ENCODE measurements at regions not wholly inside any gene's neighbourhood (a gene's known extent, or its start where the extent isn't known, plus 50 kb on each side); places are given as distances from the start of the nearest gene placed in this dataset.

DNA sequence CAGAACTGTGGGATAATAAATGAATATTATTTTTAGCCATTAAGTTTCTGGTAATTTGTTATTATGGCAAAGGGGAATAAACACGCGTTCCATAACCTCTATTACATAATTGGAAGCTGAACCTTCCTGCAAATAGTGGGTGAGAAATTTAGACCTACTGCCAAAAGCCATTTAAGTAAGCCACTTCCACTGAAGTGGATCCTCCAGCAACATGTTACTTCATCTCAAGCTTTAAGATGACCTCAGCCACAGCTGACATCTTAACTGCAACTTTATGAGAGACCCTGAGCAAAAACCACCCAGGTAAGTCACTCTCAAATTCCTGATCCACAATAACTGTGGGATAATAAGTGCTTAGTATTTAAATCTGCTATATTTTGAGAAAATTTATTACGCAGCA lies 1048.6 kb downstream of the FAM133A start:
- Histone ChIP-seq H3K4me3 (ENCODE audit: low read length) (no peak overlapping the region), H3K9me3 (ENCODE audit: insufficient read depth, low read depth, low read length) (no peaks in the 10 kb centered on the region), H3K27ac (ENCODE audit: low read length) (no peak overlapping the region), H3K9ac (ENCODE audit: low read depth, low read length) (no peak overlapping the region), H3K4me1 (ENCODE audit: insufficient read depth, low read length) (no peaks in the 10 kb centered on the region), H3K36me3 (ENCODE audit: insufficient read depth, low read depth, low read length) (no peaks in the 10 kb centered on the region), H3K27me3 (ENCODE audit: insufficient read depth, low read length) (no peaks in the 10 kb centered on the region)

DNA sequence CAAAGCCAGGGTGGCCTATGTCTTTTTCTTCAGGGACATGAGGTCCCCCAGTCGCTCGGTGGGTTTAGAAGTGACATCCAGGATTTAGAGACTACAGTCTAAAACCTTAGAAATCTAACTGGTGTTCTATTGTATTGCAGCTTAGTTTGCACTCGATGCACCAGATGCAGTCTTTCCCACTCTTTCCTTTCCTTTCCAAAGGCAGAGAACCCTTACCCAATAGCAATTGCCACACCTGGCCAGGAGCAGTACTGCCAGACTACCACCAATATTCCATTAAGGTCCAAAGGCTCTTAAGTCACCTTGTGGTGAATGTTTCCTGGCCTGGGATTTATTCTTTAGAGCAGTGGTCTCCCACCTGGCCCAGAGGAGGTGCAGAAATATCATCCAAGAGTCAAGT lies 1068.8 kb downstream of the FAM133A start:
- H3K27me3 ChIP-seq (ENCODE audit: insufficient read depth, low read length) = no peaks in the 10 kb centered on the region
- H3K36me3 ChIP-seq (ENCODE audit: insufficient read depth, low read depth, low read length) = no peaks in the 10 kb centered on the region
- no peak overlapping the region for H3K27ac ChIP-seq (ENCODE audit: low read length)
- no peaks in the 10 kb centered on the region for H3K9me3 ChIP-seq (ENCODE audit: insufficient read depth, low read depth, low read length)
- no peak overlapping the region for H3K4me3 ChIP-seq (ENCODE audit: low read length)
- no peaks in the 10 kb centered on the region for H3K4me1 ChIP-seq (ENCODE audit: insufficient read depth, low read length)
- H3K9ac ChIP-seq (ENCODE audit: low read depth, low read length) = no peak overlapping the region

DNA sequence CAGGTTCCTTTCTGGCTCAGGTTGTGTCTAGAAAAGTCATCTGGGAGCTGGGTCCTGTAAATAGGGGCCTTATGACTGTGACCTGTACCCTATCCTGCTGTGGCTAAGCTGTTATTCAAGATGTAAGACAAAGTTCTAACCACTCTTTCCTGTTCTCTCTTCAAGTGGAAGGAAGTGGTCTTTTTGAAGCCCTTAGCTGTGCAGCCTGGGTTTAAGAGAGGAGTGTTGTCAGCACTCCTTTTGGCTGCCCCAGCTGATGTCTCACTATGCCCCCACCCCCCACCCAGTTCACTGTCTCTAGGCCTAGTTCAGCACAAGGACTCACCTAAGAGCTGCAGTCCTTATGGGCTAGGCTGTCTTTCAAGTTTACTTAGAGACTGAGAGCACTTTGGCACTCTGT lies 1069.5 kb downstream of the FAM133A start:
- H3K4me1 ChIP-seq (ENCODE audit: insufficient read depth, low read length) = no peaks in the 10 kb centered on the region
- no peak overlapping the region for H3K4me3 ChIP-seq (ENCODE audit: low read length)
- H3K9me3 ChIP-seq (ENCODE audit: insufficient read depth, low read depth, low read length) = no peaks in the 10 kb centered on the region; the same call in 1 of the 2 replicates
- H3K27ac ChIP-seq (ENCODE audit: low read length) = no peak overlapping the region
- H3K36me3 ChIP-seq (ENCODE audit: insufficient read depth, low read depth, low read length) = no peaks in the 10 kb centered on the region
- no peak overlapping the region for H3K9ac ChIP-seq (ENCODE audit: low read depth, low read length)
- H3K27me3 ChIP-seq (ENCODE audit: insufficient read depth, low read length) = no peaks in the 10 kb centered on the region

DNA sequence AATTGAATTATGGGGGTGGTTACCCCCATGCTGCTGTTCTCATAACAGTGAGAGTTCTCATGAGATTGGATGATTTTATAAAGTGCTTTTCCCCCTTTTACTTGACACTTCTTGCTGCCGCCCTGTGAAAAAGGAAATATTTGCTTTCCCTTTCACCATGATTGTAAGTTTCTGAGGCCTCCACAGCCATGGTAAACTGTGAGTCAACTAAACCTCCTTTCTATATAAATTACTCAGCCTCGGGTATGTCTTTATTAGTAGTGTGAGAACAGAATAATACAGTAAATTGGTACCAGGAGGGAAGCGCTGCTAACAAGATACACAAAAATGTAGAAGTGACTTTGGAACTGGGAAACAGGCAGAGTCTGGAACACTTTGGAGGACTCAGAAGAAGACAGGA lies 1070.8 kb downstream of the FAM133A start:
- Histone ChIP-seq H3K9ac (ENCODE audit: low read depth, low read length) (no peak overlapping the region), H3K36me3 (ENCODE audit: insufficient read depth, low read depth, low read length) (no peaks in the 10 kb centered on the region), H3K9me3 (ENCODE audit: insufficient read depth, low read depth, low read length) (no peaks in the 10 kb centered on the region; the same call in 1 of the 2 replicates), H3K27me3 (ENCODE audit: insufficient read depth, low read length) (no peaks in the 10 kb centered on the region), H3K4me1 (ENCODE audit: insufficient read depth, low read length) (no peaks in the 10 kb centered on the region), H3K4me3 (ENCODE audit: low read length) (no peak overlapping the region), H3K27ac (ENCODE audit: low read length) (no peak overlapping the region)

DNA sequence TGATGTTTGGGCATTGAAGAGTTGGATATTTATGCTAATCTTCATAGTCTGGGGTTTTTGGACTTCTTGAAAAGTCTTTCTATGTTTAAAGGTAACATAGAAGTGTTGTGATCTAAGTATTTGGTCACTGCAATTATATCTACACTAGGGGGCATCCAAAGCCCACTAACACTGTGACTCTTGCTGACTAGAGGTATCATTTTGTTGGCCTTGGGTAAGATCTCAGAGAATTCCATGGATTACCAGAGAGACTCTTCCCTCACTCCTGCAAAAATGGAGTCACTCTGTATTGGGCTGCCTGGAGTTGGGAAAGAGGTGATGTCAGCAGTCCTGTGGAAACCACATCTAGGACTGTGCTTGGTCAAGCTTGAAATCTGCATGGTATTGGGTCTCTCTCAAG lies 1077.6 kb downstream of the FAM133A start:
- no peak overlapping the region for H3K9ac ChIP-seq (ENCODE audit: low read depth, low read length)
- H3K27ac ChIP-seq (ENCODE audit: low read length) = no peak overlapping the region
- H3K4me3 ChIP-seq (ENCODE audit: low read length) = no peak overlapping the region
- H3K27me3 ChIP-seq (ENCODE audit: insufficient read depth, low read length) = no peaks in the 10 kb centered on the region
- no peaks in the 10 kb centered on the region for H3K4me1 ChIP-seq (ENCODE audit: insufficient read depth, low read length)
- H3K9me3 ChIP-seq (ENCODE audit: insufficient read depth, low read depth, low read length) = no peaks in the 10 kb centered on the region; the same call in 1 of the 2 replicates
- H3K36me3 ChIP-seq (ENCODE audit: insufficient read depth, low read depth, low read length) = no peaks in the 10 kb centered on the region; the same call in 1 of the 2 replicates

DNA sequence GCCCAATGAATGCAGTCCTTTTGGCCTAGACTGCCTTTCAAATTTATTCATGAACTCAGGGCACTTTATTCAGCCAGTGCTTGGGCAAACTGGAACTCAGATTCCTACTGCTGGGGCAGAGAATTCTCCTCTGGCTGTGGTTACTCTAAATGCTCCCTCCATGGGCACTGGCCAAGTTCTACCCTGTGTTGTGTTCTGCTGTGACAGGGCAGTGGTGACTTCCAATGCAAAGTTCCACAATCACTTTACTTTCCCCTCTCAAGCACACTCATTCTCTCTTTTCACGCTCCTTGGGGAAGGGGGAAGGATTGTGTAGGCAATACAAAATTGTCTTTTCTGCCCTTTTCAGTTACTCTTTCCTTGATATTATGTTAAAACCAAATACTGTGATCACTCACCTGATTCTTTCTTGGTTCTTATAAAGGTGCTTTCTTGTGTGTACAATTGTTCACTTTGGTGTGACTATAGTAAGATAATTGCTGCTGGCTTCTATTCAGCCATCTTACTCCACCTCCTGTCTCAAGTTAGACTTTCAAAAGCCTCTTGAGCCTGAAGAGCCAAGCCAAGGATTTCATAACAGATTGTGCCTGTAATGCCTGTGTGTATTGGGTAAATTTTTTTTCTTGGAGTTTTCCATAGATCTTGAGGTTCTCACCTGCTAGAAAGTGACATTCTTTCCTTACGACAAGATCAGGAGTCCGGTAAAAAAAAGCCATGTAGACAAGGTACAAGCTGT lies 1078.6 kb downstream of the FAM133A start:
- no peaks in the 10 kb centered on the region for H3K4me1 ChIP-seq (ENCODE audit: insufficient read depth, low read length)
- no peak overlapping the region for H3K9ac ChIP-seq (ENCODE audit: low read depth, low read length)
- no peaks in the 10 kb centered on the region for H3K27me3 ChIP-seq (ENCODE audit: insufficient read depth, low read length)
- H3K36me3 ChIP-seq (ENCODE audit: insufficient read depth, low read depth, low read length) = no peaks in the 10 kb centered on the region; the same call in 1 of the 2 replicates
- no peak overlapping the region for H3K27ac ChIP-seq (ENCODE audit: low read length)
- H3K4me3 ChIP-seq (ENCODE audit: low read length) = no peak overlapping the region
- H3K9me3 ChIP-seq (ENCODE audit: insufficient read depth, low read depth, low read length) = no peaks in the 10 kb centered on the region; the same call in 1 of the 2 replicates

DNA sequence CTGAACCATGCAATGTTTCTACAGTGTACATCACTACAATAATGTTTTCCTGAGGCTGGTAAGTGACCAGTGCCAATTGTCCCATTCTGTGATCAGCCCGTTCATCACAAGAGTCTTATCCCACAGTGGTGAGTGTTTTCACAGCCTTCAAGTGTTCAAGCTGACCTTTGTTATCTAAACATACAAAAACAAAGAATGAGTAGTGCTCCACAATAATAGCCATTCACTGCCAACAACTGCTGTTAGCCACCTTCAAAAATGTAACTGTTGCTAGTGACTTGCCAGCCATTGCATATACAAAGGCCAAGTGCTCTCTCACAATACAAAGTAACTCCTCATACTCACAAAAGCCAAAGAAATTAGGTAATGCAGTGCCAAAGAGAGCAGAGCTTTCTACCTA lies 1084.1 kb downstream of the FAM133A start:
- H3K9me3 ChIP-seq (ENCODE audit: insufficient read depth, low read depth, low read length) = no peaks in the 10 kb centered on the region
- no peaks in the 10 kb centered on the region for H3K27me3 ChIP-seq (ENCODE audit: insufficient read depth, low read length)
- H3K4me1 ChIP-seq (ENCODE audit: insufficient read depth, low read length) = no peaks in the 10 kb centered on the region

DNA sequence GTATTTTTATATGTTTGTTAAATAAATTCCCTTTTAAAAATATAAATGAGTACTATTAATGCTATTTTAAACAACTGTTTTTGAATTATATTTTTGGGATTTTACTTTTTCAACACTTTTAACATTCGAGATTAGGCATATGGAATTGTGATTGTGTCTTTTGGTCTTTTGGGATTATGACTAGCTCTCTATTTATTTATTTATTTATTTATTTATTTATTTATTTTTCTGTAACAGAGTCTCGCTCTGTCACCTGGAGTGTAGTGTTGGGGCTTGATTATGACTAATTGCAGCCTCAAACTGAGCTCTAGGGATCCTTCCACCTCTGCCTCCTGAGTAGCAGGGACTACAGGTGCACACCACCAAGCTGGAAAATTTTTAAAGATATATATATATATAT lies 1101.6 kb downstream of the FAM133A start:
- H3K27ac ChIP-seq (ENCODE audit: low read length) = no peak overlapping the region
- no peak overlapping the region for H3K9ac ChIP-seq (ENCODE audit: low read depth, low read length)
- no peaks in the 10 kb centered on the region for H3K27me3 ChIP-seq (ENCODE audit: insufficient read depth, low read length)
- H3K36me3 ChIP-seq (ENCODE audit: insufficient read depth, low read depth, low read length) = no peaks in the 10 kb centered on the region
- no peaks in the 10 kb centered on the region for H3K4me1 ChIP-seq (ENCODE audit: insufficient read depth, low read length)
- H3K4me3 ChIP-seq (ENCODE audit: low read length) = no peak overlapping the region
- no peaks in the 10 kb centered on the region for H3K9me3 ChIP-seq (ENCODE audit: insufficient read depth, low read depth, low read length)

More for the DNA sequence above, 1084.1 kb downstream of the FAM133A start:
- Histone ChIP-seq H3K4me3 (ENCODE audit: low read length) (no peak overlapping the region), H3K27ac (ENCODE audit: low read length) (no peak overlapping the region), H3K36me3 (ENCODE audit: insufficient read depth, low read depth, low read length) (no peaks in the 10 kb centered on the region), H3K9ac (ENCODE audit: low read depth, low read length) (no peak overlapping the region)

DNA sequence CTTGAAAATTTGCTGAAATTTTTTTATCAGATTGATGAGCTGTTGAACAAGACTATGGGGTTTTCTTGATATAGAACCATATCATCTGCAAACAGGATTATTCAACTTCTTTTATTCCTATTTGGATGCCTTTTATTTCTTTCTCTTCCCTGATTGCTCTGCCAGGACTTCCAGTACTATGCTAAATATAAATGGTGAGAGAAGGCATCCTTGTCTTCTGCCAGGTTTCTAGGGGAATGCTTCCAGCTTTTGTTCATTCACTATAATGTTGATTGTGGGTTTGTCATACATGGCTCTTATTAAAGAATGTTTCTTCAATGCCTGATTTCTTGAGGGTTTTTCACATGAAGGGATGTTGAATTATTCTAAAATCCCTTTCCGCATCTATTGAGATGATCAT lies 1139.5 kb downstream of the FAM133A start:
- no peak overlapping the region for H3K4me3 ChIP-seq (ENCODE audit: low read length)
- no peak overlapping the region for H3K27ac ChIP-seq (ENCODE audit: low read length)
- no peaks in the 10 kb centered on the region for H3K27me3 ChIP-seq (ENCODE audit: insufficient read depth, low read length)
- H3K9ac ChIP-seq (ENCODE audit: low read depth, low read length) = no peak overlapping the region
- H3K4me1 ChIP-seq (ENCODE audit: insufficient read depth, low read length) = no peaks in the 10 kb centered on the region
- H3K36me3 ChIP-seq (ENCODE audit: insufficient read depth, low read depth, low read length) = no peaks in the 10 kb centered on the region
- H3K9me3 ChIP-seq (ENCODE audit: insufficient read depth, low read depth, low read length) = peaks cover 7% of the 10 kb centered on the region

DNA sequence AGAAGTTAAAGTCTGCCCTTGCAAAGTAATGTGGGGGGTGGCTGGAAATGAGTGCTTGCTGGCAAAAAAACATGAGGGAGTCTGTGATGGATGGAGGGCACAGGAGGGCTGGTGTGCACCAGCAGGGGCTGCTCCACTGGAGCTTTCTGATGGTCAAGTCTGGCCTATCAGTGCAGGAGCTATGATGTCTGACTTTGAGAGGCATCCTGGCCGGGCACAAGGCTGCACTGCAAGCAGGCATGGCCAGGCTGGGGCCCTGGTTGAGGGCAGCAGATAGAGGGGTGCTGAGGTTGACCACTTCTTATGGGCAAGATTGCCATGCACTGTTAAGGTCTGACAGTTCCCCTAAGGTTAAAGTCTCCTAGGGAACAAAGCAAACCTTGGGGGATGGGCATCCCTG lies 1140.2 kb downstream of the FAM133A start:
- H3K9ac ChIP-seq (ENCODE audit: low read depth, low read length) = no peak overlapping the region
- H3K9me3 ChIP-seq (ENCODE audit: insufficient read depth, low read depth, low read length) = peaks cover 7% of the 10 kb centered on the region
- H3K27ac ChIP-seq (ENCODE audit: low read length) = no peak overlapping the region
- no peaks in the 10 kb centered on the region for H3K4me1 ChIP-seq (ENCODE audit: insufficient read depth, low read length)
- no peaks in the 10 kb centered on the region for H3K36me3 ChIP-seq (ENCODE audit: insufficient read depth, low read depth, low read length)
- H3K27me3 ChIP-seq (ENCODE audit: insufficient read depth, low read length) = no peaks in the 10 kb centered on the region
- H3K4me3 ChIP-seq (ENCODE audit: low read length) = no peak overlapping the region

DNA sequence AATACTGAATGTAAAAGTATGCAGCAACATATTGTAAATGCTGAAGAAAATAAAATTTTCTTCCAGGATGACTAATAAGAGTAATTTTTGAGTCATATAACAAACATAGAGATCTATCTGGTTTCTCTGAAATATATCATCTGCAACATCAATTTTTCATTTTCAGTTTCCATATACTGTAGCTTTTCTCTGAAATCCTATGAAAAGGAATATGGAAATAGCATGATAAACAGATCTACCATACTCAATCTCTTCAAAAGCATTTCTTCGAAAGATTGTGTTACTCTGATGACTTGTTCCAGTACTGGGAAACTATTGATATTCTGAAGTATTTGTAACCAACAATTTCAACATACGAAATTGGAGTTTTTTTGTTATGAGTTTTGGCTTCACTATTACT lies 1156.7 kb downstream of the FAM133A start:
- Histone ChIP-seq H3K4me1 (ENCODE audit: insufficient read depth, low read length) (no peaks in the 10 kb centered on the region; the same call in 1 of the 2 replicates), H3K27ac (ENCODE audit: low read length) (no peak overlapping the region), H3K9me3 (ENCODE audit: insufficient read depth, low read depth, low read length) (no peaks in the 10 kb centered on the region), H3K9ac (ENCODE audit: low read depth, low read length) (no peak overlapping the region), H3K36me3 (ENCODE audit: insufficient read depth, low read depth, low read length) (no peaks in the 10 kb centered on the region), H3K4me3 (ENCODE audit: low read length) (no peak overlapping the region), H3K27me3 (ENCODE audit: insufficient read depth, low read length) (no peaks in the 10 kb centered on the region)

DNA sequence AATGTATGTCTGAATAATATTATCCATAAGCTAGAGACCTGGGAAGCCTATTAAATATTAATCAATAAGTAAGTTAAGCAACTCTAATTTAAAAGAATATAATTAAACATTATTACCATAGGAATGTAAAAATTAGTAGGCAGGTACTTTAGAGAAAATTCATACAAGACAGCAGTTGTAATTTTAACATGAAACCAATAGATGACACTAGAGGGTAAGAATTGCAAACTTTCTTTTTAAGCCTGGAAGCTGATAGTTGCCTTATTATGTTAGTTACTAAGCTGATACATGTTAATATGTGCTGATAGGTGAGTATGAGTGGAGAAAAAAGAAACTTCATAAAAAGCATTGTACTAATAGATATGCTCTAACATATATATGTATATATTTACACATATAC lies 1157.4 kb downstream of the FAM133A start:
- no peak overlapping the region for H3K4me3 ChIP-seq (ENCODE audit: low read length)

More for the DNA sequence above, 1157.4 kb downstream of the FAM133A start:
- no peaks in the 10 kb centered on the region; the same call in 1 of the 2 replicates for H3K4me1 ChIP-seq (ENCODE audit: insufficient read depth, low read length)
- H3K9ac ChIP-seq (ENCODE audit: low read depth, low read length) = no peak overlapping the region
- H3K27me3 ChIP-seq (ENCODE audit: insufficient read depth, low read length) = no peaks in the 10 kb centered on the region
- H3K36me3 ChIP-seq (ENCODE audit: insufficient read depth, low read depth, low read length) = no peaks in the 10 kb centered on the region
- no peaks in the 10 kb centered on the region for H3K9me3 ChIP-seq (ENCODE audit: insufficient read depth, low read depth, low read length)
- H3K27ac ChIP-seq (ENCODE audit: low read length) = no peak overlapping the region
